GM18909 (cell line): ENCODE measurements at regions not wholly inside any gene's neighbourhood (a gene's known extent, or its start where the extent isn't known, plus 50 kb on each side); places are given as distances from the start of the nearest gene placed in this dataset.
"Not testable (repeated sequence)": the region's sequence is repeated elsewhere in the genome, so short reads cannot be mapped to it uniquely, and the experiment has no call there.

ENCODE experiments used
- ATAC-seq: cut with Tn5 transposase; IDR thresholded peaks from one replicate; pipeline ENCODE4 v1.9.1; 2021; ENCODE audit warnings: mild to moderate bottlenecking; ENCODE audit not compliant: unreplicated experiment, poor library complexity

DNA sequence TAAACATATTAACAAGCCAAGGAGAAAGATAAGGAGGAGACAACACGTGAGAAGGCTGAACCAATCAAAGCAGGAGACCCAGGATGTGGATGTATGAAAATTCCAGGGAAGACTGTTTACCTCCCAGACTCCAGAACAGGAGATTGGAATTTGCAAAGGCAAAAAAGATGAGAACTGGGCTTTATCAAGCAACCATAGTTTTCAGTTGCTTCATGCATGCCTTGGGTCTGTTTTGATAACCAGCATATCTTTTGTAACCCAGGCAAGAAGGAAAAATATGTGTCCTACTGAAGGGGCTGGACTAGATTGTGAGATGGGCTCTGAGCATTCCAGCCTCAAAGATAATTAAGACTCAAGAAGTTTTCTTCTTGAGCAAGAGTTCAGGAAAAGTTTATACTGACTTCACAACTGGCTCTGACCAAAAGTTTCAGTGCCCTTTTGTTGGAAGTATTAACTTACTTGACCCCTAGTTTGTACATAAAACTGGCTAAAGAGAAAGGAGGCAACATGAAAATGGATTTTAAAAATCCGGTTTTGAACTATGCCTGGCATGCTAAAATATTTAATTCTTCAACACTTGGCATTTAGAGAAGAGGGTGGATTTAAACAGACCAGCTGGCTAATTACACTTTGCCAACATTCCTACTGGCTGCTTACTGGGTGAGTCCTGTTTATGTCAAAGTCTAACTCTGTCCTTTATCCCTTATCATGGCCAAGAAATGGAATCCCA is 79.3 kb upstream of the CD28 start:
- ATAC-seq: no peak

DNA sequence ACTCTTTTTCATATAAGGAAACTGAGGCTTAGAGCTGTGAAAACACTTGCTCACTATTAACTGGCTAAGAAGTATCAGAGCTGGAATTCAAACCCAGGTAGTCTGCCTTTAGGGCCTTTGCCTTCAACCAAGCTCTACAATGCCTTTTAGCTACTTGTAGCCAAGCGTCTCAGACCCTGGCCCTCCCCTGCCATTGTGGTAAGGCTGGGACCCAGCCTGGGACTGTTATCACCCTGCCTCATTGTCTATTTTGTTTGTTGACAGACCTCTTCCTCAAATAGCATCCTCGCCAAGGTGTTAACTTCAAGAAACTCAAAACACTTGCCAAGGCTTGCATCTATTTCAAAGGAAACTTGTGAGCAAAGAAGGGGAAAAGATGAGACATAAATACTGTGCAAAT is 76.7 kb upstream of the CD28 start:
- no peak for ATAC-seq

DNA sequence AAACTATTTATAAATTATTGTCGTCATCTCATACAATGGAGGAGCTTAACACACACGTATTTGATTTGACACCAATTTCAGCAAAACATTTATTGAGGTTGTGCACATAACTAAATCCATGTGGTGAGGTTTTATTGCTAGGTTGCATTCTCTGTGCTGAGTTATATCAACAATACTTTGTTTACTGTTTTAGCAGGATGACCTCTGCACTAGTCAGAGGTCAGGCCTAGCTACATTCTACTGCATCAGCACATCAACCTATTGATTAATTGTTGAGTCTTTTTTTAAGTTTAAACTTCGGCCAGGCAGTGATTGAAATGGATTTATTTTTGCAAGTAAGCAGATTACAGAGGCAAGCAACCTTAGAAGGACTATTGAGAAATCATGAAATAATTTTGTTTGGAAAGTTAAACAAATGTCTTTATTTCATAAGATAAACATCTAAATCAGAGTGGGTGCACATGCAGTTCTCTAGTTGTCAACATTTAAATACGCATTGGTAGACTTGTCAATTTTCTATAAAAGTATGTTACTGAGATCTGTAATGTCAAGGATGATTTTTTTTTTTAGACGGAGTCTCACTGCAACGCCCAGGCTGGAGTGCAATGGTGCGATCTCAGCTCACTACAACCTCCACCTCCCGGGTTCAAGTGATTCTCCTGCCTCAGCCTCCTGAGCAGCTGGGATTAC is 75.2 kb upstream of the CD28 start:
- no peak for ATAC-seq

DNA sequence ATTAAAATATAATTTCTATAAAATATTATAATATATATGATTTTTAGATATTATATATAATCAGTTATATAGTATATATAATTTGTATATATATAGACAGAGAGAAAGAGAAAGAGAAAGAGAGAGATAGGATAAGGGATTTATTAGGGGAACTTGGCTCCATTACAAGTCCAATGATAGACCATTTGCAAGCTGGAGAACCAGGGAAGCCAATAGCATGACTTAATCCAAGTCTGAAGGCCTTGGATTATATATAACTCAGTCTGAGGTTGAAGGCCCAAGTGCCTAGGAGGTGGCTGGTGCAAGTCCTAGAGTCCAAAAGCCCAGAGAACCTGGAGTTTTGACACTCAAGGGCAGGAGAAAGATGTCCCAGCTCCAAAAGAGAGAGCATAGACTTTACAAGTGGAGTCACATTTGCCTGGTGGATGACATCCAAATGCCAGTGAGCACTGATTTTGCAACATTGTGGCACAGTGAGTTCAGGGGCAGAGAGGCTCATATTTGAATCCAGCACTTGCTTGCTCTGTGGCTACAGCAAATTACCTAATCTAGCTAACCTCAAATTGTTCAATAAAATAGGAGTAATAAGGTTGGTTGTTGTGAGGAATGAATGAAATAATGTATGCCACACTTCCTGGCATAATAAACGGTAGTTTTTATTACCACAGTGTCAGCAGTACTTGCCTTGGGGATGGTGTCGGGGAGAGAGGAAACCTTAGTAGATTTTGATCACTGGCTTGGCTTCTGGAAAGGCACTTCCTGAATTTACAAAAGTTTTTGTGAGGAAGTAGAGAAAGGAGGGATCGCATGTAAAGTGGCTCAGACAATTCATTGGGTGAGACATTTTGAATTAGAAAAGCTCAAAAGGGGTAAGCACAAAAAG is 69.6 kb upstream of the CD28 start:
- ATAC-seq: no peak

DNA sequence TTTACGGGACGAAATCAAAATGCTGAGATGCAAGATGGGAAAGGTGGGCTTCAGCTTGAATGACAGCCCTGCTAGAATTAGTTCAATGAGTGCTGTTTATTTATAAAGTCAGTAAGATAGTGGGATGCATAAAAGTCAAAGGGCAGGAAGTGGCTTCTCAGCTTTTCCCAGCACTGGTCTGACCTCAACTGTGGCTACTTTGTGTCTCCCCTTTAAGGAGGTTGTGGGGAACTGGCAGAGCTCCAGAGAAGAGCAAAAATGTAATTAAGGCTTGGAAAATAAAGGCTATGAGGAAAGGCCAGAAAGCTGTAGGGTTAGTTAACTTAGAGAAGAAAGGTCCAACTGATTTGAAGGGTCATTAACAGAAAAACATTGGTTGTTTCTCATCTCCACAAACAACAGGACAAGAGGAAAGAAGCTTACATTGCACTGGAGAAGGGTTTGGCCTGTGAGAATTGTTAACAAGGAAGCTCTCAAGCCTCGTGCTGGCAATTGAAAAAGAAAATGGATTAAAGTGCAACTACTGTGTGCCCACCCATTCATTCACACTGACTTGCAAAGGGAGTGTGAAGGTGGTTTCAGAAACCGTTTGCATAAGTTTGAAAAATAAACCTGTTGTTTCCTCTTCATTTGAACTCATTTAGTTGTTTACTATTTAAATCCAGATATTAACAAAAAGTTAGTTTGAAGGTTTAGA is 68.8 kb upstream of the CD28 start:
- ATAC-seq: no peak

DNA sequence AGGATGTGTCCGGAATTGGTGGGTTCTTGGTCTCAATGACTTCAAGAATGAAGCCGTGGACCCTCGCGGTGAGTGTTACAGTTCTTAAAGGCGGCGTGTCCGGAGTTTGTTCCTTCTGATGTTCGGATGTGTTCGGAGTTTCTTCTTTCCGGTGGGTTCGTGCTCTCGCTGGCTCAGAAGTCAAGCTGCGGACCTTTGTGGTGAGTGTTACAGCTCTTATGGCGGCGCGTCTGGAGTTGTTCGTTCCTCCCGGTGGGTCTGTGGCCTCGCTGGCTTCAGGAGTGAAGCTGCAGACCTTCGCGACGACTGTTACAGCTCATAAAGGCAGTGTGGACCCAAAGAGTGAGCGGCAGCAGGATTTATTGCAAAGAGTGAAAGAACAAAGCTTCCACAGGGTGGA is 64.6 kb upstream of the CD28 start:
- ATAC-seq: not testable (repeated sequence)

DNA sequence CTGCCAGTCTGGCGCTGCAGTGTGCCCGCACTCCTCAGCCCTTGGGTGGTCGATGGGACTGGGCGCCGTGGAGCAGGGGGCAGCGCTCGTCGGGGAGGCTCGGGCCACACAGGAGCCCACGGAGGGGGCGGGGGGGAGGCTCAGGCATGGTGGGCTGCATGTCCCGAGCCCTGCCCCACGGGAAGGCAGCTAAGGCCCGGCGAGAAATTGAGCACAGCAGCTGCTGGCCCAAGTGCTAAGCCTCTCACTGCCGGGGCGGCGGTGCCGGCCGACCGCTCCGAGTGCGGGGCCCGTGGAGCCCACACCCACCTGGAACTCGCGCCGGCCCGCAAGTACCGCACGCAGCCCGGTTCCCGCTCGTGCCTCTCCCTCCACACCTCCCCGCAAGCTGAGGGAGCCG is 63.6 kb upstream of the CD28 start:
- ATAC-seq: not testable (repeated sequence)

DNA sequence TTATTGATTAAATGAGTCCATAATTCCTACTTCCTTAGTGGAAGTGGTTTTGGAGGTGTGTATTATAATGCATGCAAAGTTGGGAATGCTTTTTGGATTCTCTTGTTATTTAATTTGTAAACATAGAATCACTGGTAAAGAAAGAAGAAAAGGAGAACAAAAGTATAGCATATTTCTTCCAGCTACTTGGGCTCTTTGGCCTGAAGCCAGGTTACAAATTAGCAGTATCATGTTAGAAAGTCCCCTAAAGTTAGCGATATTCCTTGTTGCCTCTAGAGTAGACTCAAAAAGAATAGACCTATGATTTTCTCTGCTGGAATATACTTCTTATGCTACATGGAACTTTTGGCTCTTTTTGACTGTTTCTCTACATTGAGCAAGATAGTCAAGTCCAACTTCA is 60.6 kb upstream of the CD28 start:
- ATAC-seq: no peak

DNA sequence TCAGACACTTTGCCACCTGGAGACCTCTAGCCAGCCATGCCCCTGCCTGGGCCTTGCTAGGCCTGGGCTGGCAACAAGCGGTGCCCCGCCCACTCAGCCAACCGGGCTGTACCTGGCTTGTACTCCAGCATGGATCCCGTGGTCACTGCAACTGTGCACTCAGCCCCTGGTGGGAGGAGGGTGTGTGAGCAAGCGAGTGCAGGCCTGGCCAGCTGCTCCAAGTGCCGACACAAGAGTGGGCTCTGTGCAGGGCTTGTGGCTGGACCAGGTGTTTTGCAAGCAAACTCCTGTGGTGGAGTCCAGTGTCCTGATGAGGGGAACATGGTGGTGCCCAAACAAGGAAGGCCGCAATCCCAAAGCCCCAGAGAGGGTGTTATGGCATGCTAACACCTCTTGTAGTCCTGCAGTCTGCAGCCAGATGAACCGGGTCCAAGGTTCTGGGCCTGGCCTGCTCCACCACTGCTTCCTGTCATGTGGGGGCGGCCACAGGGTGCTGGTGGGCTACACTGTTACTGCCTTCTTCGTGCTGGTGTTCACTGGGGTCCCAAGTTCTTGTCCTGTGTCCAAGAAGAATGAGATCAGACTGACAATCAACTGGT is 60.1 kb upstream of the CD28 start:
- no peak for ATAC-seq

DNA sequence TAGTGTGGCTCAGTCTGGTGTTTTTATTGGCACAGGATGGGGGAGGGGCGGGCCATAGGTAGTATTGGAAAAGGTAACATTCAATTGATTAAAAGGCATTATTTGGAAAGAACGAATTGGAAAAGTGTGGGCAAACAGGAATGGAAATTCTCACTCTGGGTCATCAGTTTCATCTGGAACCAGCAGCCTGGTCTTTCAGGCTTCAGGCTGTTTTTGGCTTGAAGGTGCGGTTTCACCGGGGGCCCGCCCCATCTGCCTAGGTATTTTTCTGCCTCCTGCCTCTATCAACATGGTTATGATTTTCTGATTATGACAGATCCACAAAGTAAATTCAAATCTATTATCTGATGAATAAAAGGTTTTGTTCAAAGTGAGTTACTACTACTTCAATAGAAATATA is 59.5 kb upstream of the CD28 start:
- ATAC-seq: no peak

DNA sequence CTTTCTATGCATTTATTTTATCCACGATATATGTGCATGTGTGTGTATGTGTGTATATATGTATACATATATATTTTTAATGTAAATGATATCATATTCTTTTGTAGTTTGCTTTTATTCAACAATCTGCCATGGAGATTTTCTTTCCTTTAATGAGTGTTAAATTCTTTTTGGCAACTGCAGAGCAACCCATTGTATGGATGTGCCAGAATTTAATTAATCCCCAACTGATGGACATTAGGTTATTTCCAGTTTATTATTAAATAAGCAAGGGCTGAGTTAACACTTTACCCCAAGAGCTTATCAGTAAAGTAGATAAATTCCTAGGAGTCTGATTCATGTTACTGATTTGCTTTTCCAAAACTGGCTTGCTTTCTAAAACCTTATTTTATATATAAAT is 58.9 kb upstream of the CD28 start:
- no peak for ATAC-seq

DNA sequence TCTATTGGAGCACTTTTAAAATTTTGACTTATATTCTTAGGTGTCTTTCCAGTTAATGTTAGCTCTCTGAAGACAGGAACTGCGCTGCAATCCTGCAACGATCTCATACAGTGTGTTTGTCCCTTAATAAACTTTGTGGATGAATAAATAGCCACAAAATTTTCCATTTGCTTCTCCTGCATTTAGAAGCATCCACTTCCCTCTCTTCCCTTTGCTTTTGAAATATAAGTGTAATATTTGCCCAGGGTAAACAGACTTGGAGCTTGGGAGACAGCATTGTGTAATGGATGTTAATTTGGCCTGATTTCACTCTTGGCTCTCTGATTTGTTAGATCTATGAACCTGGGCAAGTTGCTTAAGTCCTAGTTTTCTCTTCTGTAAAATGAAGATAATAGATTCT is 58.2 kb upstream of the CD28 start:
- ATAC-seq: no peak

DNA sequence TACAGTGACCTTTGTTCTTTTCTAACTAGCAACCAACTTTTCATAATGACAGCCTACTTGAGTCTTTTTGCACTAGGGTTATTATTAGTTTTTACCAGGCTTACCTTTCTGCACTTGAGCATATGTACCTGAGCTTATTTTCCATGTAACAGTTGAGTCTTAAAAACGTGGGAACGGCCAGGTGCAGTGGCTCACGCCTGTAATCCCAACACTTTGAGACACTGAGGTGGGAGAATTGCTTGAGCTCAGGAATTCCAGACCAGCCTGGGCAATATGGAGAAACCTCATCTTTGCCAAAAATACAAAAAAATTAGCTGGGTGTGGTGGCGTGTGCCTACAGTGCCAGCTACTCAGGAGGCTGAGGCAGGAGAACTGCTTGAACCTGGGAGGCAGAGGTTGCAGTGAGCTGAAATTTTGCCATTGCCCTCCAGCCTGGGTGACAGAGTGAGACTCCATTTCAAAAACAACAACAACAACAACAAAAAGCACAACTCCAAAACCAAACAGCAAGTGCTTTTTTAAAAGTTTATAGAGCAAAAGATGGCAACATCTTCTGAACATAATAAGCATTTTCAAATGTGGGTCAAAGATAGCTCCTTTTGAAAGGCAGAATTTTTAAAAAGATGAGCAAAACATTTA is 57.1 kb upstream of the CD28 start:
- no peak for ATAC-seq

DNA sequence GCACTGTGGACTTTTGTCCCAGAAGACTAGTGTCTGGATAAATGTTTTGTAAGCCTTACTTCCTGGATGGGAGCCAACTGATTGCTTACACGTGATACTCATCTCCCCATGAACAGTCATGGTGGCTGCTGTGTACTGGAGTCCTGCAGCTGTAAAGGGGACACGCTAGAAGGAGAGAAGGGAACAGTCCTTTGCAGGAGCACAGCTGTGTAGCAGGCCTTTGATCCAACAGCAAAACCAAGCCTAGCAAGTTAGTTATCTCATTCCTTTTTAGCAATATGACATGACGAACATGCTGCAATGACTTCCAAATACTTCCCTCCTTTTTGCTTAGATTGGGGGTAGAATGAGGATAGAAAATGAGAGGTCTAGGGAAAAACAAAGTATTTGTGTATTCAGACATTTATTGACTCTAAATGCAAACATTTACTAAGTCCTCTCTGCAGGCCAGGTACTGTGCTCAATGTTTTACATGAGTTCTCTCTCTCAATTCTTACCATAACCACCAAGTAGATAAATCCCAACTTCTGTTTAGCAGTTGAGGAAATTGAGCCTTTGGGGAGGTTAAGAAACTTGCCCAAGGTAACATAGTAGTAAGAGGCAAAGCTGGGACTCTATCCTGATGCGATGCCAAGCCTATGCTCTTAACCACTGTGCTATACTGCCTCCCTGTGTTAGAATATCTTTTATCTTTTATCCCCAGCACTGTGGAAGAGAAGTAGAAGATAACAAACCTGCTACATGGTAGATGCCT is 55.4 kb upstream of the CD28 start:
- ATAC-seq: peak; percentile 40

DNA sequence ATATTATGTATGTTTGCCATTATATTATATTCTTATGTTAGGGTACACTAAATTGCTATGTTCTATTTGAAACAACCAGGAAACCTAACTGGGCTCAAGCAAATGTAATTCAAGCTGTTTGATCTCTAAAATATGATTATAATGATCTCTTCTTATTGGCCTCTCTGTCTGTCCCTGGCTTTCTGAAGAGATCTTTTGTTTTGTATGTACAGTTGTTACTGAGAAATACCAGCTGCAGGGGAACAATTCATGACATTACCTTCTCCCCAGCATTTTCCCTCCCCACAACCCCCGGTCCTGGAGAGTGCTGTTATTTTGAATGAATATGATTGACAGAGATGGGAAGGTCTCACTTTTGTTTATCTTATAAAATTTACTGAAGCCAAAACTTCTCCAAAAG is 54.8 kb upstream of the CD28 start:
- no peak for ATAC-seq

DNA sequence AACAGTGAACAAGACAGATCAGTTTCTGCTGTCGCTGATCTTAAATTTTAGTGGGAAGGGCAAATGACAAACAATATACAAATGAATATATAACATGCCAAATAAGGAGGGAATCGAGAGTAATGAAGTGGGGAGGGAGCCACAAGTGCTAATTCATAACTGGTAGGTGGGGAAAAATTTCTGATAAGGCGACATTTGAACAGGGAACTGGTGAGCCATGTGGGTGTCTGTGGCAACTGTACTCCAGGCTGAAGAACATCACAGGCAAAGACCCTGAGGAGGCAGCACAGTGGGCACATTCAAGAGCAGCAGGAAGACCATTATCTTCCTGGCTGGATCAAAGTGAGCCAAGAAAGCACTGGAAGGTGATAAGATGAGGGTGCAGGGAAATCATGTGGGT is 51.6 kb upstream of the CD28 start:
- ATAC-seq: no peak

DNA sequence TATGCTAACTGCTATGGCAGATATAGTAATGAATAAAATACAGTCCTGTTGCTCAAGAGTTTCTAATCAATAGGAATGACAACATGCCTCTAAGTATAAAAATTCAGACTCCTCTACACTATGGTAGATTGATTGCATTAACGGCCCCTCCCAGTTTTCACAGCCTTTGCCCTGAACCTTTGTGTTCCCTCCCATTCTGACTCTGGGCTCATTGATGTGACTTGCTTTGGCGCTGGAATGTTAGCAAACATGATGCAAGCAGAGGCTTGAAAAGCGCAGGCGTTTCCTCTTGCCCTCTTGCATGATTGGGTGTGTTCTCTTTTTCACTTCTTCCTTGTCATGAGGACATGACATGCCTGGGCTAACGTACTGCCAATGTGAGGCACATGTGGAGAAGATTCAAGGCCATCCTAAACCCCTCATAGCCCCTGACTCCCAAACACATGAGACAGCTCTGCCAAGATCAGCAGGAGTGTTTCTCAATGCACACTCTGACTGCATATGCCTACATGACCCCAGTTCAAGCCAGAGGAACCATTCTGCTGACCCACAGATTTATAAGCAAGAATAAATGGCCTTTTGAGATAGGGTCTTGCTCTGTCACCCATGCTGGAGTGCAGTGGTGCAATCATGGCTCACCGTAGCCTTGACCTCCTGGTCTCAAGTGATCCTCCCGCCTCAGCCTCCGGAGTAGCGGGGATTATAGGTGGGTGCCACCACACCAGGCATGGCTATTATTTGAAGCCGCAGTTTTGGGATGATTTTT is 49.7 kb upstream of the CD28 start:
- no peak for ATAC-seq
